HEK293 (cell line): ENCODE measurements at regions not wholly inside any gene's neighbourhood (a gene's known extent, or its start where the extent isn't known, plus 50 kb on each side); places are given as distances from the start of the nearest gene placed in this dataset.

Experiments
- CTCF ChIA-PET: fragments of 350-600 bp; formaldehyde crosslinking; extraction: SDS; loops from one replicate; lab custom pipeline; 2021; ENCODE audit warnings: antibody characterized with exemption; lab: Yijun Ruan, JAX
- POLR2A ChIA-PET: fragments of 300-600 bp; formaldehyde crosslinking; extraction: SDS; loops from one replicate; lab custom pipeline; 2020; ENCODE audit warnings: antibody characterized with exemption, inconsistent platforms; lab: Yijun Ruan, JAX
- H3K27ac ChIP-seq: fragments of 200-500 bp; sonication (Bioruptor generic); 2 replicates; pipeline ENCODE4 v1.5.1; 2014; ENCODE audit warnings: low read depth, low read length, control low read depth, inconsistent platforms; ENCODE audit errors: extremely low read depth
- H3K36me3 ChIP-seq, 2 experiments: fragments of 200-500 bp in 1 of 2; sonication (Bioruptor generic) in 1 of 2; 1 replicate in 1 of 2; 2 replicates in 1 of 2; pipeline ENCODE4 v1.5.1; 2014 to 2017; ENCODE audit warnings: inconsistent platforms in 2 of 2, low read length in 2 of 2; ENCODE audit not compliant: control insufficient read depth in 2 of 2, insufficient read depth in 1 of 2
- H3K4me1 ChIP-seq: fragments of 200-500 bp; sonication (Bioruptor generic); 2 replicates; pipeline ENCODE4 v1.5.1; 2014; ENCODE audit warnings: mild to moderate bottlenecking, low read length, inconsistent platforms; ENCODE audit not compliant: control insufficient read depth, insufficient read depth
- H3K4me3 ChIP-seq: 2 replicates; pipeline ENCODE4 v1.5.1; 2011; ENCODE audit warnings: low read depth, mild to moderate bottlenecking, control low read depth, low read length, moderate library complexity
- H3K9me3 ChIP-seq: fragments of 200-500 bp; sonication (Bioruptor generic); 2 replicates; pipeline ENCODE4 v1.5.1; 2014; ENCODE audit warnings: low read depth, low read length, inconsistent platforms; ENCODE audit not compliant: control insufficient read depth, insufficient read depth
- BCL11A ChIP-seq: fragments of 450-650 bp; formaldehyde crosslinking; IDR thresholded peaks from 2 replicates; pipeline ENCODE4 v1.5.1; 2016; ENCODE audit warnings: low read depth, missing biosample characterization, missing genetic modification characterization
- KLF10 ChIP-seq: fragments of 450-650 bp; IDR thresholded peaks from 2 replicates; pipeline ENCODE4 v1.5.1; 2018; ENCODE audit warnings: missing biosample characterization, mild to moderate bottlenecking, missing genetic modification characterization
- OSR2 ChIP-seq: fragments of 450-650 bp; formaldehyde crosslinking; IDR thresholded peaks from 2 replicates; pipeline ENCODE4 v1.5.1; 2016; ENCODE audit warnings: missing biosample characterization, missing genetic modification characterization
- PRDM1 ChIP-seq: fragments of 450-650 bp; formaldehyde crosslinking; IDR thresholded peaks from 2 replicates; pipeline ENCODE4; 2016; ENCODE audit warnings: missing biosample characterization, missing genetic modification characterization
- PRDM6 ChIP-seq: fragments of 450-650 bp; formaldehyde crosslinking; IDR thresholded peaks from 2 replicates; pipeline ENCODE4 v1.5.1; 2017; ENCODE audit warnings: missing biosample characterization, missing genetic modification characterization
- REST ChIP-seq: fragments of 450-650 bp; formaldehyde crosslinking; IDR thresholded peaks from 2 replicates; pipeline ENCODE4 v1.5.1; 2016; ENCODE audit warnings: missing biosample characterization, missing genetic modification characterization
- SETDB1 ChIP-seq: IDR thresholded peaks from one replicate; pipeline ENCODE4 v1.6.1; 2017; ENCODE audit warnings: mild to moderate bottlenecking, low read length, moderate library complexity, mixed read lengths; ENCODE audit not compliant: insufficient read length
- SP7 ChIP-seq: fragments of 450-650 bp; formaldehyde crosslinking; IDR thresholded peaks from 2 replicates; pipeline ENCODE4 v1.5.1; 2016; ENCODE audit warnings: missing biosample characterization, missing genetic modification characterization
- WT1 ChIP-seq: fragments of 450-650 bp; formaldehyde crosslinking; IDR thresholded peaks from 2 replicates; pipeline ENCODE4 v1.5.1; 2016; ENCODE audit warnings: missing biosample characterization, missing genetic modification characterization
- ZBTB11 ChIP-seq: fragments of 450-650 bp; formaldehyde crosslinking; conservative IDR thresholded peaks from 2 replicates; pipeline ENCODE4 v1.5.1; 2016; ENCODE audit warnings: low read depth, missing biosample characterization, missing genetic modification characterization
- ZBTB7A ChIP-seq: fragments of 450-650 bp; formaldehyde crosslinking; IDR thresholded peaks from 2 replicates; pipeline ENCODE4 v1.5.1; 2016; ENCODE audit warnings: low read depth, missing biosample characterization, missing genetic modification characterization
- ZNF133 ChIP-seq: fragments of 450-650 bp; formaldehyde crosslinking; IDR thresholded peaks from 2 replicates; pipeline ENCODE4 v1.5.1; 2016; ENCODE audit warnings: missing biosample characterization, missing genetic modification characterization
- ZNF157 ChIP-seq: fragments of 450-650 bp; formaldehyde crosslinking; IDR thresholded peaks from 2 replicates; pipeline ENCODE4 v1.5.1; 2016; ENCODE audit warnings: missing biosample characterization, missing genetic modification characterization
- ZNF174 ChIP-seq: fragments of 450-650 bp; formaldehyde crosslinking; IDR thresholded peaks from 2 replicates; pipeline ENCODE4 v1.5.0; 2017; ENCODE audit warnings: missing biosample characterization, mild to moderate bottlenecking, missing genetic modification characterization
- ZNF19 ChIP-seq: fragments of 450-650 bp; formaldehyde crosslinking; IDR thresholded peaks from 2 replicates; pipeline ENCODE4; 2016; ENCODE audit warnings: missing biosample characterization, missing genetic modification characterization, low read depth
- ZNF202 ChIP-seq: fragments of 450-650 bp; formaldehyde crosslinking; IDR thresholded peaks from 2 replicates; pipeline ENCODE4 v1.5.1; 2016; ENCODE audit warnings: missing biosample characterization, missing genetic modification characterization, borderline replicate concordance
- ZNF302 ChIP-seq: fragments of 450-650 bp; formaldehyde crosslinking; IDR thresholded peaks from 2 replicates; pipeline ENCODE4 v1.5.1; 2016; ENCODE audit warnings: missing biosample characterization, missing genetic modification characterization, low read depth
- ZNF311 ChIP-seq: fragments of 450-650 bp; formaldehyde crosslinking; IDR thresholded peaks from 2 replicates; pipeline ENCODE4 v1.5.1; 2017; ENCODE audit warnings: missing biosample characterization, missing genetic modification characterization, borderline replicate concordance
- ZNF350 ChIP-seq: fragments of 450-650 bp; formaldehyde crosslinking; IDR thresholded peaks from 2 replicates; pipeline ENCODE4 v1.5.0; 2017; ENCODE audit warnings: missing biosample characterization, mild to moderate bottlenecking, missing genetic modification characterization
- ZNF549 ChIP-seq: fragments of 450-650 bp; IDR thresholded peaks from 2 replicates; pipeline ENCODE4 v1.5.1; 2018; ENCODE audit warnings: missing biosample characterization, missing genetic modification characterization, mild to moderate bottlenecking, inconsistent platforms, moderate library complexity
- ZNF560 ChIP-seq: fragments of 450-650 bp; formaldehyde crosslinking; IDR thresholded peaks from 2 replicates; pipeline ENCODE4 v1.5.1; 2017; ENCODE audit warnings: missing biosample characterization, missing genetic modification characterization, borderline replicate concordance
- ZNF585B ChIP-seq: fragments of 450-650 bp; formaldehyde crosslinking; IDR thresholded peaks from 2 replicates; pipeline ENCODE4 v1.5.1; 2016; ENCODE audit warnings: missing biosample characterization, missing genetic modification characterization
- ZNF624 ChIP-seq: fragments of 450-650 bp; formaldehyde crosslinking; IDR thresholded peaks from 2 replicates; pipeline ENCODE4 v1.5.1; 2017; ENCODE audit warnings: missing biosample characterization, missing genetic modification characterization
- ZNF654 ChIP-seq: fragments of 450-650 bp; formaldehyde crosslinking; IDR thresholded peaks from 2 replicates; pipeline ENCODE4 v1.5.1; 2016; ENCODE audit warnings: low read depth, missing biosample characterization, missing genetic modification characterization
- ZNF747 ChIP-seq: fragments of 450-650 bp; formaldehyde crosslinking; IDR thresholded peaks from 2 replicates; pipeline ENCODE4 v1.5.1; 2016; ENCODE audit warnings: missing biosample characterization, missing genetic modification characterization
- ZNF777 ChIP-seq: fragments of 450-650 bp; formaldehyde crosslinking; IDR thresholded peaks from 2 replicates; pipeline ENCODE4 v1.5.1; 2017; ENCODE audit warnings: missing biosample characterization, missing genetic modification characterization, borderline replicate concordance
- ZSCAN30 ChIP-seq: fragments of 450-650 bp; IDR thresholded peaks from 2 replicates; pipeline ENCODE4 v1.5.1; 2018; ENCODE audit warnings: missing biosample characterization, mild to moderate bottlenecking, missing genetic modification characterization, moderate library complexity

- POLR2A ChIA-PET = no interaction called here
- TF ChIP-seq ZNF202 (no peak), REST (tag by site-specific recombination) (no peak), KLF10 (tag by site-specific recombination) (no peak), SP7 (tag by site-specific recombination) (no peak), ZNF747 (no peak), ZNF654 (tag by site-specific recombination) (no peak), ZNF302 (tag by site-specific recombination) (no peak), PRDM6 (no peak), ZNF777 (tag by site-specific recombination) (no peak), BCL11A (tag by site-specific recombination) (no peak), ZNF133 (no peak), SETDB1 (no peak), ZNF585B (tag by site-specific recombination) (no peak)
- H3K9me3 ChIP-seq = no peaks in the 10 kb centered on the region
- CTCF ChIA-PET = interaction anchor here (0.6 kb wide), 1 partner anchor 765 kb away, joined by 3 read pairs; no protein-coding TSS in a partner anchor
- no peaks in the 10 kb centered on the region for H3K36me3 ChIP-seq
- H3K4me1 ChIP-seq = no peaks in the 10 kb centered on the region
- H3K27ac ChIP-seq = no peak overlapping the region
- no peak overlapping the region for H3K4me3 ChIP-seq
Observed at GRCh38 chr16:62383941-62384340, 347.7 kb upstream of the CDH8 start.

GRCh38 chr16:62370445-62370844 is 334.2 kb upstream of the CDH8 start:
- no peaks in the 10 kb centered on the region for H3K36me3 ChIP-seq
- no peaks in the 10 kb centered on the region for H3K4me1 ChIP-seq
- CTCF ChIA-PET = no interaction called here
- TF ChIP-seq ZNF549 (tag by site-specific recombination) (no peak), ZBTB7A (tag by site-specific recombination) (no peak), ZNF350 (tag by site-specific recombination) (no peak), ZNF133 (no peak), ZNF157 (tag by site-specific recombination) (no peak)
- TF ChIP-seq, all 188 proteins: peak for 0
- no peak overlapping the region for H3K27ac ChIP-seq
- POLR2A ChIA-PET = no interaction called here
- H3K4me3 ChIP-seq = no peak overlapping the region
- H3K9me3 ChIP-seq = no peaks in the 10 kb centered on the region

GRCh38 chr16:62363501-62363900 is 327.3 kb upstream of the CDH8 start:
- POLR2A ChIA-PET = no interaction called here
- no peaks in the 10 kb centered on the region for H3K4me1 ChIP-seq
- CTCF ChIA-PET = interaction anchor here (0.7 kb wide), 1 partner anchor 1486 kb away, joined by 3 read pairs; no protein-coding TSS in a partner anchor
- no peak overlapping the region for H3K4me3 ChIP-seq
- H3K27ac ChIP-seq = no peak overlapping the region
- no peaks in the 10 kb centered on the region for H3K36me3 ChIP-seq
- no peaks in the 10 kb centered on the region for H3K9me3 ChIP-seq
- TF ChIP-seq WT1 (tag by site-specific recombination) = no peak
- TF ChIP-seq ZNF174 = no peak
- no peak for TF ChIP-seq ZNF311
- no peak for TF ChIP-seq OSR2 (tag by site-specific recombination)
- no peak for TF ChIP-seq ZNF560
- no peak for TF ChIP-seq ZBTB11 (tag by site-specific recombination)
- TF ChIP-seq ZNF624 = no peak
- TF ChIP-seq ZSCAN30 (tag by site-specific recombination) = no peak
- no peak for TF ChIP-seq ZNF19 (tag by site-specific recombination)
- TF ChIP-seq PRDM1 (tag by site-specific recombination) = no peak
